IMR-90 (cell line): ENCODE measurements at regions not wholly inside any gene's neighbourhood (a gene's known extent, or its start where the extent isn't known, plus 50 kb on each side); places are given as distances from the start of the nearest gene placed in this dataset.

ENCODE experiments used
- CEBPB ChIP-seq: IDR thresholded peaks from 2 replicates; pipeline ENCODE4 v1.6.1; 2012; ENCODE audit warnings: low read depth, low read length, improper control_type of control experiment
- POLR2A ChIP-seq: IDR thresholded peaks from 2 replicates; pipeline ENCODE4 v1.6.1; 2012; ENCODE audit warnings: mild to moderate bottlenecking, low read depth, low read length
- SMC3 ChIP-seq: fragments of 150-350 bp; IDR thresholded peaks from 2 replicates; pipeline ENCODE4 v1.6.1; 2016; ENCODE audit warnings: low read depth, mild to moderate bottlenecking, antibody characterized with exemption, low read length, moderate library complexity
- TF ChIP-seq, protein P1 (sequence below): conservative IDR thresholded peaks from 2 replicates; pipeline ENCODE4 v1.5.1; 2012; ENCODE audit warnings: mild to moderate bottlenecking, low read depth, low read length, improper control_type of control experiment

DNA sequence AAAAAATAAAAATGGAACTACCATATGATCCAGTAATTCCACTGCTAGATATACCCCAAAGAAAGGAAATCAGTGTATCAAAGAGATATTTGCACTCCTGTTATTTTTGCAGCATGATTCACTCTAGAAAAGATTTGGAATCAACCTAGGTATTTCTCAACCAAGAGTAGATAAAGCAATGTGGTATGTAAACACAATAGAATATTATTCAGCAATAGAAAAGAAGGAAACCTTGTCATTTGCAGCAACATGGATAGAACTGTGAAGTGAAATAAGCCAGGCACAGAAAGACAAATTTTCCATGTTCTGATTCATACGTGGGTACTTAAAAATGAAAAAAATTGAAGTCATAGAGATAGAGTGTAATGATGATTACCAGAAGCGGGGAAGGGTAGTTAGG lies 362.3 kb upstream of the EPHA5 start:
- TF ChIP-seq, protein P1, sequence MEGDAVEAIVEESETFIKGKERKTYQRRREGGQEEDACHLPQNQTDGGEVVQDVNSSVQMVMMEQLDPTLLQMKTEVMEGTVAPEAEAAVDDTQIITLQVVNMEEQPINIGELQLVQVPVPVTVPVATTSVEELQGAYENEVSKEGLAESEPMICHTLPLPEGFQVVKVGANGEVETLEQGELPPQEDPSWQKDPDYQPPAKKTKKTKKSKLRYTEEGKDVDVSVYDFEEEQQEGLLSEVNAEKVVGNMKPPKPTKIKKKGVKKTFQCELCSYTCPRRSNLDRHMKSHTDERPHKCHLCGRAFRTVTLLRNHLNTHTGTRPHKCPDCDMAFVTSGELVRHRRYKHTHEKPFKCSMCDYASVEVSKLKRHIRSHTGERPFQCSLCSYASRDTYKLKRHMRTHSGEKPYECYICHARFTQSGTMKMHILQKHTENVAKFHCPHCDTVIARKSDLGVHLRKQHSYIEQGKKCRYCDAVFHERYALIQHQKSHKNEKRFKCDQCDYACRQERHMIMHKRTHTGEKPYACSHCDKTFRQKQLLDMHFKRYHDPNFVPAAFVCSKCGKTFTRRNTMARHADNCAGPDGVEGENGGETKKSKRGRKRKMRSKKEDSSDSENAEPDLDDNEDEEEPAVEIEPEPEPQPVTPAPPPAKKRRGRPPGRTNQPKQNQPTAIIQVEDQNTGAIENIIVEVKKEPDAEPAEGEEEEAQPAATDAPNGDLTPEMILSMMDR: no peak
- TF ChIP-seq POLR2A (no peak), CEBPB (no peak), SMC3 (no peak)
